HCT116 (cell line): ENCODE measurements at regions not wholly inside any gene's neighbourhood (a gene's known extent, or its start where the extent isn't known, plus 50 kb on each side); places are given as distances from the start of the nearest gene placed in this dataset.

Experiments used
- ATAC-seq: fragments of 200-7000 bp; cut with Tn5 transposase; 2 replicates; pipeline ENCODE4 v1.9.1; 2020; ENCODE audit warnings: mild to moderate bottlenecking, moderate library complexity
- BruUV-seq: library from RNA; stranded (reverse); fragments of 400-500 nt; replicated peaks from 2 replicates; lab custom pipeline; 2021; lab: Mats Ljungman, UMichigan
- CTCF ChIA-PET: fragments of 300-600 bp; sonication (Branson Sonifier 250); formaldehyde crosslinking; loops from one replicate; lab custom pipeline; 2021; ENCODE audit warnings: antibody characterized with exemption; lab: Charles Lee
- POLR2A ChIA-PET: fragments of 300-600, 350-600 bp; sonication (Branson Sonifier 250); formaldehyde crosslinking; loops from one replicate; lab custom pipeline; 2021; ENCODE audit warnings: antibody characterized with exemption; lab: Charles Lee
- RAD21 ChIA-PET, 2 experiments: fragments of 300-600 bp; sonication (Branson Sonifier 250); formaldehyde crosslinking; loops; one replicate each; lab custom pipeline; 2023; ENCODE audit warnings: low total read pairs in 2 of 2; ENCODE audit not compliant: uncharacterized antibody in 2 of 2, unreplicated experiment in 2 of 2, low non-redundant PET in 1 of 2; lab: Charles Lee
- DNase-seq: peaks from one replicate; pipeline ENCODE4 v3.0.0-alpha.2; 2010; ENCODE audit warnings: low read depth, low spot score
- H2AFZ ChIP-seq: fragments of 200-600 bp; shearing (Covaris generic), sonication (generic); 2 replicates; pipeline ENCODE4 v1.6.1; 2017; ENCODE audit warnings: low read depth, mixed run types, mixed read lengths, antibody characterized with exemption, low read length; ENCODE audit not compliant: poor library complexity, severe bottlenecking
- H3K27ac ChIP-seq: 2 replicates; pipeline ENCODE4 v1.5.1; 2012; ENCODE audit warnings: low read depth, low read length
- H3K27me3 ChIP-seq: fragments of 200-600 bp; sonication (generic); 2 replicates; pipeline ENCODE4 v1.6.1; 2016; ENCODE audit warnings: mixed run types, low read length, mixed read lengths; ENCODE audit not compliant: insufficient read depth
- H3K36me3 ChIP-seq, 2 experiments: fragments of 200-500 bp in 1 of 2; fragments of 200-600 bp in 1 of 2; sonication (Bioruptor generic) in 1 of 2; sonication (generic) in 1 of 2; 2 replicates each; pipeline versions ENCODE4 v1.5.1 to v1.6.1; 2014 to 2016; ENCODE audit warnings: low read length in 2 of 2, inconsistent platforms in 1 of 2, mixed read lengths in 1 of 2, mixed run types in 1 of 2; ENCODE audit not compliant: insufficient read depth in 2 of 2, control insufficient read depth in 1 of 2
- H3K4me1 ChIP-seq, 2 experiments: fragments of 200-600 bp in 1 of 2; sonication (generic) in 1 of 2; 2 replicates each; pipeline versions ENCODE4 v1.5.1 to v1.6.1; 2012 to 2017; ENCODE audit warnings: low read length in 2 of 2, inconsistent platforms in 1 of 2, mild to moderate bottlenecking in 1 of 2, mixed read lengths in 1 of 2, mixed run types in 1 of 2, moderate library complexity in 1 of 2; ENCODE audit not compliant: insufficient read depth in 2 of 2, control insufficient read depth in 1 of 2
- H3K4me2 ChIP-seq: fragments of 200-600 bp; sonication (generic); 2 replicates; pipeline ENCODE4 v1.6.1; 2017; ENCODE audit warnings: mixed run types, low read length, mixed read lengths
- H3K4me3 ChIP-seq, 2 experiments: fragments of 200-600 bp in 1 of 2; sonication (generic) in 1 of 2; replicated peaks in 1 of 2; 2 replicates each; pipeline ENCODE4 v1.5.1; 2011 to 2016; ENCODE audit warnings: low read length in 2 of 2, control low read depth in 1 of 2, low read depth in 1 of 2, mild to moderate bottlenecking in 1 of 2, mixed read lengths in 1 of 2, mixed run types in 1 of 2
- H3K79me2 ChIP-seq: fragments of 200-600 bp; sonication (generic); 2 replicates; pipeline ENCODE4 v1.6.1; 2017; ENCODE audit warnings: mild to moderate bottlenecking, mixed run types, low read length, moderate library complexity, mixed read lengths; ENCODE audit not compliant: insufficient read depth
- H3K9ac ChIP-seq: fragments of 200-600 bp; sonication (generic); 2 replicates; pipeline ENCODE4 v1.6.1; 2016; ENCODE audit warnings: low read length, mixed read lengths
- H3K9me2 ChIP-seq: fragments of 200-600 bp; sonication (generic), shearing (Covaris generic); 2 replicates; pipeline ENCODE4 v1.6.1; 2017; ENCODE audit warnings: mixed run types, mild to moderate bottlenecking, moderate library complexity; ENCODE audit not compliant: insufficient read depth
- H3K9me3 ChIP-seq, 2 experiments: fragments of 200-500 bp in 1 of 2; fragments of 200-600 bp in 1 of 2; sonication (Bioruptor generic) in 1 of 2; sonication (generic) in 1 of 2; 2 replicates each; pipeline ENCODE4 v1.6.1; 2014 to 2017; ENCODE audit warnings: low read length in 2 of 2, mixed read lengths in 2 of 2, inconsistent platforms in 1 of 2, low read depth in 1 of 2, mild to moderate bottlenecking in 1 of 2, mixed run types in 1 of 2, moderate library complexity in 1 of 2; ENCODE audit not compliant: control insufficient read depth in 1 of 2, insufficient read depth in 1 of 2
- H4K20me1 ChIP-seq: fragments of 200-600 bp; sonication (generic), shearing (Covaris generic); 2 replicates; pipeline ENCODE4 v1.6.1; 2017; ENCODE audit warnings: mixed run types, mild to moderate bottlenecking, moderate library complexity; ENCODE audit not compliant: insufficient read depth
- ELF1 ChIP-seq: IDR thresholded peaks from 2 replicates; pipeline ENCODE4 v1.6.1; 2012; ENCODE audit warnings: low read depth, borderline replicate concordance
- RAD21 ChIP-seq: IDR thresholded peaks from 2 replicates; pipeline ENCODE4 v1.6.1; 2012; ENCODE audit warnings: low read depth, mild to moderate bottlenecking
- SIN3A ChIP-seq: IDR thresholded peaks from 2 replicates; pipeline ENCODE4 v1.6.1; 2012; ENCODE audit warnings: low read depth
- SP1 ChIP-seq: IDR thresholded peaks from 2 replicates; pipeline ENCODE4 v1.6.1; 2012; ENCODE audit warnings: low read depth
- SRF ChIP-seq: IDR thresholded peaks from 2 replicates; pipeline ENCODE4 v1.6.1; 2012; ENCODE audit warnings: low read depth
- intact Hi-C: fragments of 100-400 bp; cut with micrococcal nuclease; formaldehyde crosslinking; loops from 2 replicates; pipeline ENCODE4 v1.10.0; 2022
- TF ChIP-seq, protein P1 (sequence below), 3 experiments: fragments of 200-600 bp in 1 of 3; sonication (generic) in 1 of 3; IDR thresholded peaks in 2 of 3; conservative IDR thresholded peaks in 1 of 3; 2 replicates each; pipeline ENCODE4 v1.5.1; 2012 to 2017; ENCODE audit warnings: low read depth in 2 of 3, low read length in 2 of 3, antibody characterized with exemption in 1 of 3, borderline replicate concordance in 1 of 3, control low read depth in 1 of 3, mild to moderate bottlenecking in 1 of 3, mixed read lengths in 1 of 3, mixed run types in 1 of 3, moderate library complexity in 1 of 3; ENCODE audit not compliant: insufficient read depth in 1 of 3
- TF ChIP-seq, protein P2 (sequence below): IDR thresholded peaks from 2 replicates; pipeline ENCODE4 v1.6.1; 2011; ENCODE audit warnings: mild to moderate bottlenecking, low read length, moderate library complexity; ENCODE audit not compliant: insufficient replicate concordance; ENCODE audit errors: extremely low read depth
- TF ChIP-seq, protein P3 (sequence below): IDR thresholded peaks from 2 replicates; pipeline ENCODE4 v1.6.1; 2012

DNA sequence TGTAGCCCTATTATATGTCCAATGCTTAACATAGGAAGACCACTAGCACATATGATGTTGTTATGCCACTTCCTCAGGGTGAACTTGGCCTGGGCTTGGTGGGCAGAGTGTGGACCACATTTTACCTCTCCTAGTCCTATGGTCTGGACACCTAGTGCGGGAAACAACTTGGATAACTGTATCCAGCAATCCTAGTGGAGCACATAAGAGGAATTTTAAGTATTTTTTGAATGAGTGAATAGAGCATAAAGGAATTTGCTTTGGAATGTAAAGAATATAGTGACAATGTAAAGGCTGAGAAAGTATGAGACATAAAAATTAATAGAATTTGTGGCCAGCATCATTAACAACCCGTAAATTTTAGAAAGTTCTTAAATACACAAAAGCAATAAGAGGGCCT is 528.9 kb downstream of the IGSF11 start:
- ATAC-seq = no peak
- no peak overlapping the region for H3K27ac ChIP-seq
- CTCF ChIA-PET = no interaction called here

DNA sequence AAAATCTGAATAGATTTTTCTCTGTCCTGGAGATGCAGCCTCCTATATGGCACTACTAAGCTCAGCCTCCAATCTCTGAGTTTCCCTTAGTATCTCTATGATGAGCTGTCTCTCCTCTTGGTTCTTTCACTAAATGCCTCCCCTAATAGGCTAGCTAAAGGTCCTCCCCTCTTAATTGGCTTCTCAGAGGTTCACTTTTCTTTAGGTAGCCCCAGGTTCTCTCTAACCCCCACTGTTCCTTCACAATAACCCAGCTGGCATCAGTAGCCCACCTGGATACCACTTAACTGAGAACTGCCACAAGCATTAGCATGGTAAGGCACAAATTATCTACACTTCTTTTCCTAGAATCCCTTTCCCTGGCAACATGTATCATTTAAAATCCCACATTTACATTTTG is 523.2 kb downstream of the IGSF11 start:
- DNase-seq (no peak), ATAC-seq (no peak)
- Histone ChIP-seq H3K4me3 (no peak overlapping the region), H3K36me3 (no peaks in the 10 kb centered on the region), H3K9me2 (no peaks in the 10 kb centered on the region), H4K20me1 (no peaks in the 10 kb centered on the region), H3K27me3 (no peaks in the 10 kb centered on the region), H3K27ac (no peak overlapping the region), H3K4me2 (no peak overlapping the region), H3K9ac (no peak overlapping the region), H2AFZ (no peak overlapping the region), H3K79me2 (no peaks in the 10 kb centered on the region), H3K9me3 (no peaks in the 10 kb centered on the region), H3K4me1 (no peaks in the 10 kb centered on the region)
- RAD21 ChIA-PET = no interaction called here
- intact Hi-C loops = no loop called here
- POLR2A ChIA-PET = no interaction called here
- BruUV-seq = no TSS peak
- CTCF ChIA-PET = no interaction called here
- TF ChIP-seq SRF (no peak), SP1 (no peak), ELF1 (no peak), RAD21 (no peak)
- TF ChIP-seq, protein P1, sequence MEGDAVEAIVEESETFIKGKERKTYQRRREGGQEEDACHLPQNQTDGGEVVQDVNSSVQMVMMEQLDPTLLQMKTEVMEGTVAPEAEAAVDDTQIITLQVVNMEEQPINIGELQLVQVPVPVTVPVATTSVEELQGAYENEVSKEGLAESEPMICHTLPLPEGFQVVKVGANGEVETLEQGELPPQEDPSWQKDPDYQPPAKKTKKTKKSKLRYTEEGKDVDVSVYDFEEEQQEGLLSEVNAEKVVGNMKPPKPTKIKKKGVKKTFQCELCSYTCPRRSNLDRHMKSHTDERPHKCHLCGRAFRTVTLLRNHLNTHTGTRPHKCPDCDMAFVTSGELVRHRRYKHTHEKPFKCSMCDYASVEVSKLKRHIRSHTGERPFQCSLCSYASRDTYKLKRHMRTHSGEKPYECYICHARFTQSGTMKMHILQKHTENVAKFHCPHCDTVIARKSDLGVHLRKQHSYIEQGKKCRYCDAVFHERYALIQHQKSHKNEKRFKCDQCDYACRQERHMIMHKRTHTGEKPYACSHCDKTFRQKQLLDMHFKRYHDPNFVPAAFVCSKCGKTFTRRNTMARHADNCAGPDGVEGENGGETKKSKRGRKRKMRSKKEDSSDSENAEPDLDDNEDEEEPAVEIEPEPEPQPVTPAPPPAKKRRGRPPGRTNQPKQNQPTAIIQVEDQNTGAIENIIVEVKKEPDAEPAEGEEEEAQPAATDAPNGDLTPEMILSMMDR (IDR thresholded peaks at IDR 0.05 in 2 of 3, conservative IDR thresholded peaks at IDR 0.05 in 1 of 3; ENCODE audit: borderline replicate concordance in 1 of 3, insufficient read depth in 1 of 3, low read depth in 2 of 3, low read length in 2 of 3) = no peak
- TF ChIP-seq, protein P2, sequence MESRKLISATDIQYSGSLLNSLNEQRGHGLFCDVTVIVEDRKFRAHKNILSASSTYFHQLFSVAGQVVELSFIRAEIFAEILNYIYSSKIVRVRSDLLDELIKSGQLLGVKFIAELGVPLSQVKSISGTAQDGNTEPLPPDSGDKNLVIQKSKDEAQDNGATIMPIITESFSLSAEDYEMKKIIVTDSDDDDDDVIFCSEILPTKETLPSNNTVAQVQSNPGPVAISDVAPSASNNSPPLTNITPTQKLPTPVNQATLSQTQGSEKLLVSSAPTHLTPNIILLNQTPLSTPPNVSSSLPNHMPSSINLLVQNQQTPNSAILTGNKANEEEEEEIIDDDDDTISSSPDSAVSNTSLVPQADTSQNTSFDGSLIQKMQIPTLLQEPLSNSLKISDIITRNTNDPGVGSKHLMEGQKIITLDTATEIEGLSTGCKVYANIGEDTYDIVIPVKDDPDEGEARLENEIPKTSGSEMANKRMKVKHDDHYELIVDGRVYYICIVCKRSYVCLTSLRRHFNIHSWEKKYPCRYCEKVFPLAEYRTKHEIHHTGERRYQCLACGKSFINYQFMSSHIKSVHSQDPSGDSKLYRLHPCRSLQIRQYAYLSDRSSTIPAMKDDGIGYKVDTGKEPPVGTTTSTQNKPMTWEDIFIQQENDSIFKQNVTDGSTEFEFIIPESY = no peak

More for the DNA sequence above, 528.9 kb downstream of the IGSF11 start:
- no TSS peak for BruUV-seq
- TF ChIP-seq, protein P3, sequence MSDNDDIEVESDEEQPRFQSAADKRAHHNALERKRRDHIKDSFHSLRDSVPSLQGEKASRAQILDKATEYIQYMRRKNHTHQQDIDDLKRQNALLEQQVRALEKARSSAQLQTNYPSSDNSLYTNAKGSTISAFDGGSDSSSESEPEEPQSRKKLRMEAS = no peak
- TF ChIP-seq, protein P2 = no peak
- no peak for TF ChIP-seq SIN3A
- TF ChIP-seq, all 23 proteins: peak for 0
- ChIA-PET POLR2A (no interaction called here), RAD21 (no interaction called here)
- H3K9me2 ChIP-seq = no peaks in the 10 kb centered on the region
- H3K36me3 ChIP-seq = no peaks in the 10 kb centered on the region
- H3K79me2 ChIP-seq = no peaks in the 10 kb centered on the region
- intact Hi-C loops = no loop called here
- H3K9ac ChIP-seq = no peak overlapping the region
- DNase-seq = no peak
- H3K27me3 ChIP-seq = no peaks in the 10 kb centered on the region
- no peak overlapping the region for H3K4me3 ChIP-seq
- H3K9me3 ChIP-seq = no peaks in the 10 kb centered on the region
- no peak overlapping the region for H3K4me2 ChIP-seq
- no peaks in the 10 kb centered on the region for H4K20me1 ChIP-seq
- peaks cover 0 to 6% of the 10 kb centered on the region in 2 experiments; a peak in 1 of 4 replicates for H3K4me1 ChIP-seq
- H2AFZ ChIP-seq = no peak overlapping the region
